ENCODE measurements at regions not wholly inside any gene's neighbourhood (a gene's known extent, or its start where the extent isn't known, plus 50 kb on each side); places are given as distances from the start of the nearest gene placed in this dataset.

- ChIA-PET CTCF (no interaction called here), POLR2A (no interaction called here)
- Histone ChIP-seq H3K36me3 (ENCODE audit: control insufficient read depth, insufficient read depth, low read length) (no peaks in the 10 kb centered on the region; the same call in 1 of the 2 replicates), H3K9me3 (ENCODE audit: control insufficient read depth, insufficient read depth, low read depth, low read length) (no peaks in the 10 kb centered on the region), H3K27me3 (ENCODE audit: control insufficient read depth, insufficient read depth, low read length) (no peaks in the 10 kb centered on the region), H3K27ac (ENCODE audit: low read length) (no peak overlapping the region), H3K4me1 (ENCODE audit: control insufficient read depth, insufficient read depth, low read length) (no peaks in the 10 kb centered on the region), H3K4me3 (ENCODE audit: low read depth in 2 of 2, low read length in 2 of 2) (no peak overlapping the region)
- TF ChIP-seq POLR2AphosphoS5 (IDR thresholded peaks at IDR 0.05; ENCODE audit: low read depth, low read length) (no peak), REST (IDR thresholded peaks at IDR 0.05; ENCODE audit: insufficient read depth in 1 of 2, low read depth in 2 of 2, low read length in 1 of 2) (no peak), CTCF (IDR thresholded peaks at IDR 0.05) (no peak), SIN3A (IDR thresholded peaks at IDR 0.05; ENCODE audit: borderline replicate concordance, insufficient read depth, low read depth, low read length) (no peak), TCF7L2 (IDR thresholded peaks at IDR 0.05; ENCODE audit: low read depth, low read length) (no peak)
- in situ Hi-C loops (cut with HindIII; ENCODE audit: low pct_unique_long_range_greater_than_20kb, low sequenced_read_pairs), result no loop called here
- no peak for ATAC-seq
- BruUV-seq (replicated peaks), result no TSS peak
- intact Hi-C loops (cut with micrococcal nuclease; ENCODE audit: unreplicated experiment), result no loop called here
- no peak for DNase-seq (ENCODE audit: low read depth, low spot score)
Observed at GRCh38 chr5:98419825-98420224, 353.6 kb upstream of the RGMB start.

- Histone ChIP-seq H3K4me3 (ENCODE audit: low read depth in 2 of 2, low read length in 2 of 2) (no peak overlapping the region), H3K4me1 (ENCODE audit: control insufficient read depth, insufficient read depth, low read length) (no peaks in the 10 kb centered on the region), H3K27ac (ENCODE audit: low read length) (no peak overlapping the region), H3K9me3 (ENCODE audit: control insufficient read depth, insufficient read depth, low read depth, low read length) (no peaks in the 10 kb centered on the region), H3K27me3 (ENCODE audit: control insufficient read depth, insufficient read depth, low read length) (no peaks in the 10 kb centered on the region), H3K36me3 (ENCODE audit: control insufficient read depth, insufficient read depth, low read length) (no peaks in the 10 kb centered on the region)
- intact Hi-C loops (cut with micrococcal nuclease; ENCODE audit: unreplicated experiment), result no loop called here
- CTCF ChIA-PET, result no interaction called here
- BruUV-seq (replicated peaks), result no TSS peak
- in situ Hi-C loops (cut with HindIII; ENCODE audit: low pct_unique_long_range_greater_than_20kb, low sequenced_read_pairs), result no loop called here
- ATAC-seq (no peak), DNase-seq (ENCODE audit: low read depth, low spot score) (no peak)
- POLR2A ChIA-PET, result interaction anchor here (0.6 kb wide), 1 partner anchor 203 kb away, joined by 3 read pairs; no protein-coding TSS in a partner anchor
- TF ChIP-seq SIN3A (IDR thresholded peaks at IDR 0.05; ENCODE audit: borderline replicate concordance, insufficient read depth, low read depth, low read length), result no peak
- TF ChIP-seq REST (IDR thresholded peaks at IDR 0.05; ENCODE audit: insufficient read depth in 1 of 2, low read depth in 2 of 2, low read length in 1 of 2), result no peak
- TF ChIP-seq TCF7L2 (IDR thresholded peaks at IDR 0.05; ENCODE audit: low read depth, low read length), result no peak
- TF ChIP-seq CTCF (IDR thresholded peaks at IDR 0.05), result no peak
- no peak for TF ChIP-seq POLR2AphosphoS5 (IDR thresholded peaks at IDR 0.05; ENCODE audit: low read depth, low read length)
Observed at GRCh38 chr5:98424681-98425450, 348.6 kb upstream of the RGMB start.
